Osteocyte (in vitro differentiated cells): ENCODE measurements at regions not wholly inside any gene's neighbourhood (a gene's known extent, or its start where the extent isn't known, plus 50 kb on each side); places are given as distances from the start of the nearest gene placed in this dataset.

Experiments
- DNase-seq: peaks from one replicate; pipeline ENCODE4 v3.0.0; 2021; ENCODE audit warnings: mixed read lengths; ENCODE audit not compliant: unreplicated experiment; ENCODE audit errors: extremely low spot score
- H3K27ac Mint-ChIP-seq: one replicate; pipeline ENCODE4 v1.8.0; 2021; ENCODE audit warnings: mild to moderate bottlenecking, mixed read lengths; ENCODE audit not compliant: unreplicated experiment
- H3K27me3 Mint-ChIP-seq: one replicate; pipeline ENCODE4 v1.8.0; 2021; ENCODE audit warnings: mixed read lengths; ENCODE audit not compliant: unreplicated experiment
- H3K36me3 Mint-ChIP-seq: one replicate; pipeline ENCODE4 v1.8.0; 2021; ENCODE audit warnings: mixed read lengths; ENCODE audit not compliant: unreplicated experiment
- H3K4me1 Mint-ChIP-seq: one replicate; pipeline ENCODE4 v1.8.0; 2021; ENCODE audit warnings: mixed read lengths; ENCODE audit not compliant: unreplicated experiment
- H3K4me3 Mint-ChIP-seq: one replicate; pipeline ENCODE4 v1.8.0; 2021; ENCODE audit warnings: mild to moderate bottlenecking, moderate library complexity, mixed read lengths; ENCODE audit not compliant: unreplicated experiment
- H3K9me3 Mint-ChIP-seq: one replicate; pipeline ENCODE4 v1.8.0; 2021; ENCODE audit warnings: mixed read lengths; ENCODE audit not compliant: unreplicated experiment
- CTCF ChIP-seq: fragments of 200-600 bp; sonication (generic); IDR thresholded peaks from 2 replicates; pipeline ENCODE4 v1.5.0; 2021; ENCODE audit warnings: antibody characterized with exemption, mild to moderate bottlenecking, moderate library complexity

- no peaks in the 10 kb centered on the region for H3K4me1 Mint-ChIP-seq
- H3K36me3 Mint-ChIP-seq: no peaks in the 10 kb centered on the region
- DNase-seq: no peak
- no peak overlapping the region for H3K4me3 Mint-ChIP-seq
- TF ChIP-seq CTCF: no peak
- no peak overlapping the region for H3K27ac Mint-ChIP-seq
- peaks cover 2% of the 10 kb centered on the region for H3K27me3 Mint-ChIP-seq
- no peaks in the 10 kb centered on the region for H3K9me3 Mint-ChIP-seq
These were observed 813.4 kb upstream of the EPHA6 start for GRCh38 chr3:96000966-96001365.

- Mint-ChIP-seq H3K4me3 (no peak overlapping the region), H3K9me3 (peaks cover 8% of the 10 kb centered on the region), H3K36me3 (no peaks in the 10 kb centered on the region), H3K27me3 (no peaks in the 10 kb centered on the region), H3K27ac (no peak overlapping the region), H3K4me1 (no peaks in the 10 kb centered on the region)
- no peak for TF ChIP-seq CTCF
- no peak for DNase-seq
These were observed 806.7 kb upstream of the EPHA6 start for GRCh38 chr3:96007650-96008195.

- peaks cover 7% of the 10 kb centered on the region for H3K27me3 Mint-ChIP-seq
- TF ChIP-seq CTCF: no peak
- no peak overlapping the region for H3K27ac Mint-ChIP-seq
- no peak overlapping the region for H3K4me3 Mint-ChIP-seq
- no peak for DNase-seq
- no peaks in the 10 kb centered on the region for H3K36me3 Mint-ChIP-seq
- H3K9me3 Mint-ChIP-seq: peaks cover 4% of the 10 kb centered on the region
- H3K4me1 Mint-ChIP-seq: no peaks in the 10 kb centered on the region
These were observed 801.5 kb upstream of the EPHA6 start for GRCh38 chr3:96012939-96013338.

- Mint-ChIP-seq H3K4me1 (no peaks in the 10 kb centered on the region), H3K27ac (no peak overlapping the region), H3K36me3 (no peaks in the 10 kb centered on the region), H3K27me3 (peaks cover 10% of the 10 kb centered on the region), H3K9me3 (no peaks in the 10 kb centered on the region), H3K4me3 (no peak overlapping the region)
- TF ChIP-seq CTCF: no peak
- no peak for DNase-seq
These were observed 796.8 kb upstream of the EPHA6 start for GRCh38 chr3:96017556-96017955.

GRCh38 chr3:96022676-96023075 lies 791.7 kb upstream of the EPHA6 start:
- DNase-seq: no peak
- no peaks in the 10 kb centered on the region for H3K4me1 Mint-ChIP-seq
- no peaks in the 10 kb centered on the region for H3K36me3 Mint-ChIP-seq
- H3K27ac Mint-ChIP-seq: no peak overlapping the region
- no peak overlapping the region for H3K4me3 Mint-ChIP-seq
- peaks cover 3% of the 10 kb centered on the region for H3K27me3 Mint-ChIP-seq
- peak; percentile 8 for TF ChIP-seq CTCF
- no peaks in the 10 kb centered on the region for H3K9me3 Mint-ChIP-seq
